D341Med (cell line): ENCODE measurements at regions not wholly inside any gene's neighbourhood (a gene's known extent, or its start where the extent isn't known, plus 50 kb on each side); places are given as distances from the start of the nearest gene placed in this dataset.

Source experiments
- DNase-seq: peaks from one replicate; pipeline ENCODE4 v3.0.0; 2012; ENCODE audit warnings: low spot score

DNA sequence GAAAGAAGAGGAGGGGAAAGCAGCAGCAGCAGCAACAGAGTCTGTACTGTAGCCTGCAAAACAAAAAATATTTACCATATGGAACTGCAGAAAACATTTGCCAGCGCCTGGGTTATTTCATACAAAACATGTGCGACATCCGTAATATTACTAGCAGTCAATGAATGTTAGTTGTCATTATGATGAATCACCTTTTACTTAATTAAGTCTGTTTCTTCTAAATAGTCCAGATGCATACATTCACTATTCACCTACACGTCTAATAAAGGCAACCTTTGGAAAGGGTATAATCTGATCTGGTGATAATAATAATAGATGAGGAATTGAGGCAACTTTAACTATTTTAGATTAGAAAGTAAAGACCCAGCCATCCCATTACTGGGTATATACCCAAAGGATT lies 426.3 kb upstream of the ST6GAL2 start:
- no peak for DNase-seq

DNA sequence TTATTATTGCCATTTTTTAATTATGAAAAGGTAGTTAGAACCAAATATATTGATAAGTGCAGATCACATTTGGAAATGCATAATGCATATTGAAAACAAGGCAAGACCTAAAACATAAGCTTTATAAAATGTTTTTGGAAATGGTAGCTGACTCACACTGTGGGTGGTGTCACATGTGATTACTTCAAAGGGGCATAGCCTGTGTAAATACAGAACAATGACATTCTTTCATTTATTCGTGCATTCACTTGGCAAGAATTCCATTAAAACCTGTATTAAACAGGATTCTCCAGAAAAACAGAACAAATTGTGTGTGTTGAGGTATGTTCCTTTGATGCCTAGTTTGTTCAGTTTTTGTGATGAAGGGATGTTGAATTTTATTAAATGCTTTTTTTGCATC lies 427.3 kb upstream of the ST6GAL2 start:
- no peak for DNase-seq

DNA sequence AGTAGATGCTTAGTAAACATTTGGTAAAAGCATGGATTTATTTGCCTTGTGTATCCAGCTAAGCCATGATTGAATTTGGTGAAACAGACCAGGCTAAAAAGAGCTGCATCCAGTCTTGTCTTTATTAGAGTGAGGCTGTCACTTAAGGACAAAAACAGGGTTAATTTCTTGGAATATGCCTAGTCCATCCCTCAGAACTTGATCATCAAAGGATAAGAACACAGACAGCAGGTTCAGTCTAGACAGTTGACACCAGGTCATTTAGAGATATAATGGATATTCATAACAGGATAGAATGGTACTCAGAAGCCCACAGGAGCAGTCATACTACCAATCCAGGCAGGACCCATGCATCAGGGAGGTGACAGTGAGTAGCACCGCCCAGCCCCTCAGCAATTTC lies 434.9 kb upstream of the ST6GAL2 start:
- DNase-seq: no peak

DNA sequence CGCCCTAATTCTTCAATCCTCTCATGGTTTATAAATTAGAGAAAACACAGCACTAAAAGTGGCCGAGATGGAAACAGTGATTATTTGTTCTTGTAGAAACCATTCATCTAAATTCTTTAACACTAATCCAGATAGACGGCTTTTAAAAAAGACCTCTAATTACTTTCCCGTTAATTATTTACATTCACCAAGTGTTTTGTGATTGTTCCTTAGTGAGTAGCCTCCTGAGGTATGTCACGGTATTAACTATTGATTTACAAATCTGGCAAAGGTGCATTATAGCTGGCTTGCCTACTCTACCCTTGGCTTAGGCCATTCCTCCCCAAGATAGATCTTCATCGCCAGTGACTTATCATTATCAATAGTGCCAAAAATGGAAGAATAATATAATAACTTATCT lies 436.4 kb upstream of the ST6GAL2 start:
- no peak for DNase-seq

DNA sequence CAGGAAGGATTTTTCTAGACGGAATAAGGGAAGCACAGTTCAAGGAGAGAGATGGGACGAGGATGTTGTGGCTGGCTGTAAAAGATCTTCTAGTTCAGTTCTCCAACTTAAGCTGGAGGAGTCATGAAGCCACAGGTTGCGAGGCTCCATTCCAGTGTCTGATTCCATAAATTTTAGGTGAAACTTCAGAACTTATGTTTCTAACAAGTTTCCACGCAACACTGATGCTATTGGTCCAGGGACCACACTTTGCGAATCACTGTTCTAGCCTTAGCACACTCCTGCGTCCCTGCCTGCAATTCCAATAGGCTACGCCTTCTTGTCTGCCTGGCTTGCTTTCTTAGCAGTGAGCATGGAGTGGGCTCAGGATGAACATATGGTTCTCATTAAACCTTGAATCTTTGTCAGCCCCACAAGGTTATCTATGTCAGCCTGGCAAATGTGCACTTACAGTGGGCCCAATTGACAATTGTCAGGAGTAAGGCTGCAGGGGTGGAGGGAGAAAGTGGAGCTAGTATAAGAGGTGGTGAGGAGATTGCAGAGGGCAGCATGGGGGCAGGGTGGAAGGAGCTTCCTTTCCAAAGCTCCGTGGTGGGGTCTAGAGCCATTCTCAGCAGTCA lies 438.1 kb upstream of the ST6GAL2 start:
- no peak for DNase-seq

DNA sequence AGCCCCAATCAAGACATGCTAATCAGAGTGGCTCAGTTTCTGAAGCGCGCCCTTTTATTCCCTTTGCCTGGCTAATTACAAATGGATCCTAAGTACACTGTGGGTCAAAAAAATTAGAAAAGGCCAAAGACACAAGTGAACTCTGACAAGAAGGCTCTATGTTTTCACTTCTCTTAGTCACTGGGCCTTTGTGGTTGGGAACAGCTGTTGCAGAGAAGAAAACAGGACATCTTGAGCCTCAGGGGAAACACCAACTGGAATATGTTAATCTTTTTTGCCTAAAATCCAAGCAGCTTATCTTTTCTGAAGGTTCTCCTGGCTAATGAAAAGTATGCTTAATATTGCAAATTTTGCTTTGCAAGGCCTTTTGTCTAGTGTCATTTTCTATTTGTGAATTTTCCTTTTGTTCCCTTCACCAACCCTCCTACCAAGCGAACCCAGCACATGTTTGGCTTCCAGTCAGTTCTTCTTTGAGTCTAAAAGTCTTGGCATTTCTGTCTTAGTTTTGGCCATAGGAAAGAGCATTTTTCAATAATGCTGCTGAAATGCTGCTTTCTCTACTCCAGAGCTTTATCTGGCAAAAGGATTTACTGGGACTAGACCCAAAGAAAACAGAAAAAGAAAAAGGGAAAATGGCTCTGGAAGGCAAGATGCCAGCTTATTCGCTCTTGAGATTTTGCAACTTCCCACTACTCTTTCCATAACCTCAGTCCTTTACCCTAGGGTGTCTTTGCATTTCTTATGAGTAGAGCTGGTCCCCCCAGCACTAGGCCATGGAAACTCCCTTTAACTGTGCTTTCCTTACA lies 440.2 kb upstream of the ST6GAL2 start:
- no peak for DNase-seq

DNA sequence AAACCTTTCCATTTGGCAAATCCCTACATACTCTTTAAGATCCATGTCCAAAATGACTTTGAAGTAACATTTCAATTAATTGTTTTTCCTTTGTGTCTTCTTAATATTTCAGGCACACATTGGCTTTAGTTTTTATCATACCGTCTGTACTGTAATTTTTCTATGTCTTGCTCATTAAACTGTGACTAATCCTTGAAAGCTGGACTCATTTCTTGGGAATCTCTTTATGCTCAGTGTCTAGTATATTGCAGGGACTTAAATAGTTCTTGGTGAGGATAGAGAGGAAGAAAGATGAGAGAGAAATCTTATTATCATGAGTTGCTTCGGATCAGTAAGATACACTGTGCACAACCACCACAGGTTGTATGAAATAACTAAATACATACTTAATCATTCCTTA lies 448.3 kb upstream of the ST6GAL2 start:
- DNase-seq: no peak

DNA sequence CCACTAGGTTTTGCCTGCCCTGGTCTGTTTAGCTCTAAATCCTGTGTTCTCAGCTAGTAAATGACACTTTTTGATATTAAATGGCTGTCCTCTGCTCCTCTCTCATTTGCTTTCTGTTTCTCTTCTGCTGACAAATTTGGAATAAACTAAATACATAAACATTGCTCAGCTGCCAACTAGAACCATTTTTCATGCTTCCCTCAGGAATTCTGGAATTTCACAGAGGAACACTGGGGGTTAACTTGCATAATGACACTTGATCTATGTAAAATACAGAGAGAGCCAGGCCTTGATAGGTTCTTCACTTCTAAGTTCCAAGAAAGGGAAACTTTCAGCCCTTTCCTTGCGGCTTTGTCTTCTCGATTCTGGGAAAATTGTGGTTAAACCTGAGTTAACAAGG lies 450.6 kb upstream of the ST6GAL2 start:
- DNase-seq: no peak

DNA sequence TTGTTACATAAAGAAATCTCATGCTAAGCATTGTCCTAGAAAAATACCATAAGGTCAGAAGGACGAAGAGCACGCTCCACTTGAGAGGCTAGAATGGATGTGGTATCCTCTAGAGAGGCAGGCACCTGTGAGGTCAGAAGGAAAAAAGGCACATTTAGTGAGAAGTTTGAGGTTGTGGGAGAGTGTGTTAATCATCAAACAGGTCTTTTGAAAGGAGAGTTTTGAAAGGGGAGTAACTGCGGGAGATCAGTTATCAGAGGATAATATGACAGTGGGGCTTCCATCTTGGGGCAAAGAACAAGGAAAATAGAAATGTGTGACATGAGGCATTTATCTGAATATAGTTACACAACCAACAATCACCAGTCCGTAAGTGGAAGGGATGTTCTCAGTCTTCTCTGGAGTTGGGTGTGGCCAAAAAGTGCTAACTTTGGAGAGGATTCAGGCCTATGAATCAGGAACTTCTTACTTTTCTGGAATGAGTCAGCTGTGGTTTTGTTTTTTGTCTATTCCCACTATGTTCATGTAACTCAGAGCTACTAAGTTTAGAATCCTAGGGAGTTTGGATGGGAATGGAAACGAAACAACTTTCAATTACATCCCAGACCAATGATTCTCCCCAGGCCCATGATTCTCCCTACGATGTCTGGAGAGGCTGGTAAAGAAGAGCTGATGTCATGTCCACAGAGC lies 451.4 kb upstream of the ST6GAL2 start:
- DNase-seq: no peak

DNA sequence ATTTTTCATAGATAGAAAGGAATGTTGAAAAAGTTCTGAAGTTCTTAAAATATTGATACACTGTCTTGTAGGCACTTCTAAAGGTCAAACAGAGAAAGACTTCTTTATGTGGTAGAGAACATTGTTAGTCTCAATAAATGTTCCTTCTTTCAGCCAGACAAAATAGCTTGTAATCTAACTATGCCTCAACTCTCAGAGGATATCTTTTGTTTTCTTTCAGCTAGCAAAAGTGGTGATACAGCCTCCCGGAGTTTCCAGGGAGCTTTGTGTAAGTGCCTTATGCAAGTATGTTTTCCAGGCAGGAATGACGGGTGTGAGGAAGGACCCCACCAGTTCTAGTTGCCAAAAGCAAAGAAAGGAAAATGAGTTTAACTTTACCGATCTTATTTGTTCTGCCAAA lies 452.1 kb upstream of the ST6GAL2 start:
- no peak for DNase-seq

DNA sequence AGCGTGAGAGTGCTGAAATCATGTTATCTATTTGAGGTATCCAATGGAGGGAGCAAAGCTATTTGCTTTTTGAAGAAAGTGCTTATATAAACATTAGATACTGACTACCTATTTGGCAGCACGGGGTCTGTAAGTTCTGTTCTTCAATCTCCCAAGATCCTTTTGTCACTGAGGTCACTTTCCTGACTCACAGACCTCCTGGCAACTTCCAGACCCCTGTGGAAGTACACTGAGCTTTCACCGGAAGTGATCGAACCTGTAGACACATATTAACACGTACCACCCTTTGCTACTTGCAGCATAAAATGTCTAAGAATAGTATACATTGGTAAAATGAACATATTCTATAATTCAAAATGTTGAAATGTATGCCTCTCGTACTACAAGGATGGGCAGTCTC lies 452.6 kb upstream of the ST6GAL2 start:
- DNase-seq: no peak

DNA sequence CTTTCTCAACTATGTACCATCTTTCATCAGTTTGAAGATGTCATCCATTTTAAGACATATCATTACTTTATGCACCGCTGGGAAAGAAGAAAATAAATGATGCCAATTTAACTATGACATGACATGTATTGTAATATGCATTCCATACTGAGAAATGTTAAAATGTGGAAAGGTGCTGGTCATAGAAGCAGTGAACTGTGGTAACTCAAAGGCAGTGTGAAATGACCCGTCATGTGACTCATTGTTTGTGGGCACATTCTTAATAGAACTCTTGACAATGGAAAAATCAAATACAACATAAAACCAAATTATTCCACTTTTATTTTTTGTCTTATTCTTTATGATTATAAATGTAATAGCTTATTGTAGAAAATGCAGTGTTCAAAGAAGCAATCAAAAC lies 455.0 kb upstream of the ST6GAL2 start:
- DNase-seq: no peak

DNA sequence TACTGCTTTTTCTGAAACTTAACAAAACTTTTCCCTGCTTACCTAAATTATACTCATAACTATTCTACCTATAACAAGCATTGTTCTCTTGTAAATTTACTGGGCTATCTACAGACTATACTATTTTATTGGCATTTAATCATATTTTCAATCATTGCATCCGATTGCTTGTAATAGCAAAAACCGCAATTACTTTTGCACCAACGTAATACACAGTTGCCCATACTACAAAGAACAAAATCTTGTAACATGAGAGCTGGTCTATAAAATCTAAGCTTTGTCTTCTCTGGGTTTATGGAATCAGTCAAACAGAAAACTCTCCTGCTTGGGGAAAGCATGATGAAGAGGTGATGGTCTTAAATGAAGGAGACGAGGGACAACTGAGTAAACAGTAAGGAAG lies 463.4 kb upstream of the ST6GAL2 start:
- no peak for DNase-seq

DNA sequence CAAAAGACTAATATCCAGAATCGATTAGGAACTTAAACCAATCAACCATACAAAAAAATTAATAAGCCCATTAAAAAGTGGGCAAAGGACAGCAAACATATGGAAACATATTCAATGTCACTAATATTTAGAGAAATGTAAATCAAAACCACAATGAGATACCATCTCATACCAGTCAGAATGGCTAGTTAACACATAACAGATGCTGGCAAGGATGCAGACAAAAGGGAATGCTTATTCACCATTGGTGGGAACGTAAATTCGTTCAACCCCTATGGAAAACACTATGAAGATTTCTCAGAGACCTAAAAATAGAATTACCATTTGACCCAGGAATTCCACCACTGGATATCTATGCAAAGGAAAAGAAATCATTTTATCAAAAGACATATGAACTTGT lies 468.2 kb upstream of the ST6GAL2 start:
- no peak for DNase-seq

DNA sequence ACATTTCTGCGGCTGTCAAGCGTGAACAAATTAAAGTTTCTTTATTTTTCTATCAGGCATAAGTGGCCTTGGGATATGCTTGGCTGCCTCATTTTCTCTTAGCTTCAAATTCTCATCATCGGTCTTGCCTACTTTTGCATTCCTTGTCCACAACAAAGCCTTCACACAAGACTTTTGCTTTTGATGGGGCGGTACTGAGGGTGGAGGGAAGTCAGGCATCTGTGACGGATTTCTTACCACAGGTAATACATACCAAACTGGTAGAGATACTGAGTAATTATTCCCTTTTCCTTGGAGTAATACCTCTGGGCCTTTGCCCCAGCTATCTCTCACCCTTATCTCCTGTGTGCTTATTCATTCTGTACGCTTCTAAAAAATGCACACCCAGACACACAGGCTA lies 468.3 kb upstream of the RGPD4 start:
- DNase-seq: no peak

DNA sequence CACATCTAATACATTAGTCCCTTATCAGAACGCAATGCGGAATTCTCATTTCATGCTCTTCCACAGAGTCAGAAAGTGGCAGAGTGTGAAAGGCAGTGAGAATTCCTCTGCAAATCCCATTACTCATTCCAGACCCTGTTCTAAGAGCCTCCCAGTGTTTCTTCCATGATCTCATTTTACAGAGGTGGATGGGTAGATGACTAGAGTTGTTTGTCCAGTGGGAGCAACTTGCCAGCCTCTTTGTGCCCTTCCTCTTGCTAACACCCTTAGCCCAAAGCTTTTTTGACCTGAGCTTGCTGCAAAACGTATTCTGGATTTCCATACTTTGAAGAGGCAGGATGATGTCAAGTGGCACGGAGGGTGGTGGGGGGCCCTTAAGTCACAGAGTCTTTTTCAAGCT lies 467.7 kb upstream of the RGPD4 start:
- no peak for DNase-seq

DNA sequence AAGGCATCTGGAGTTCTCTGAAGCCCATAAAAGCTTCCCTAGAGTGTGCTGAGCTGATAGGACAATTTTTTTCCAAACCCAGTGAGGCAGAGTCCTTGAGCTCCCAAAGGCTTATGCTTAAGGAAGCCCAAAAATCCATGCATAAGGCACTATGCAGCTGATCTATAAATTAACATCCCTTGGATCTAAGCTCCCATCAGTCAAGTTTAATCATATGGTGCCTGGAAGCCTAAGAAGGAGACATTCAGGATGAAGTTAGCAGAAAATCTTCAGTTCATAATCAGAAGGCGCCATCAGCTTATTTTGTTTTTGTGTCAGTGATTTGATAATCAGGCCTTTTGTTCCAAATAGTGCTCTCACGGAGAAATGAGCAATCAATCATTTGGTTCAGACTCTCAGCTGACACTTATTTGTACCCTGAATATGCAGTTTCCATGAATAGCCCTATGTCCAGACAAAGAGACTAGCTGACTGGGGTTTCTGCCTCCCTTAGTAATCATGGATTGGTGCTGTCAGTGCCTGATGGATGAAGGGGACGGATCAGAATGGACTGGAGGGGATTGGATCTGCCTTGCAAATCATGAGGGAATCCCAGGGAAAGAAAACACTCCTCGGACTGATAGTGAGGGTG lies 464.8 kb upstream of the RGPD4 start:
- no peak for DNase-seq

DNA sequence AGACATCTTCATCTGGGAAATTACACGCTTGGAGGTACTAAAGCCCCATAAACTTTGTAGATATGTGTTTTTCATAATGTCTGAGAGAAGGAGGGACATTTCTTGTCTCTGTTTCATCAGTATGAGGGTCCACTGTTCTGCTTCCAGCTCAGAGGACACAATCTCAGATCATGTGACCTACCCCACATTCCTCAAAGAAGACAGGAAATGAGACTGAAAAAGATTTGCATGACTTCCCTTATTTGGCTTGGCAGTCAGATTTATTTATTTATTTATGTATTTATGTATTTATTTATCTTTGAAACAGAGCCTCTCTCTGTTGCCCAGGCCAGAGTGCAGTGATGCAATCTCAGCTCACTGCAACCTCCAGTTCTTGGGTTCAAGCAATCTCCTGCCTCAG lies 463.7 kb upstream of the RGPD4 start:
- no peak for DNase-seq

DNA sequence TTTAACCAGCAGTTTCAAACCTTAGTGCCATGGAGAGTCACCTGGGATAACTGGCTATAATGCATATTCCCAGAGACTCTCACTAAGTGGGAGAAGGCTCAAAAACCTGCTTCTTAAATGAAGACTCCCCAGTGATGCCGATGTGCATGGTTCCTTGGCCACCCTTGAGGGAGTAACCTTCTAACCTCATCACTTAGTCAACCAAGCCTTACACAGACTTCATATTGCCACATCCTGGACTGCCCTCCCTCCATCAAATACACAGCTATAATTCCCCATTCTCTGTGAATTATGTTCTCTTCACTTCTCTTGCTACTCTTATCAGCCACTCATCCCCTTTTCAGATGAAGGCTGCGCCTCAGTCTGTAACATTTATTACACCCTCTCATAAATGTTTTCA lies 462.9 kb upstream of the RGPD4 start:
- DNase-seq: no peak

DNA sequence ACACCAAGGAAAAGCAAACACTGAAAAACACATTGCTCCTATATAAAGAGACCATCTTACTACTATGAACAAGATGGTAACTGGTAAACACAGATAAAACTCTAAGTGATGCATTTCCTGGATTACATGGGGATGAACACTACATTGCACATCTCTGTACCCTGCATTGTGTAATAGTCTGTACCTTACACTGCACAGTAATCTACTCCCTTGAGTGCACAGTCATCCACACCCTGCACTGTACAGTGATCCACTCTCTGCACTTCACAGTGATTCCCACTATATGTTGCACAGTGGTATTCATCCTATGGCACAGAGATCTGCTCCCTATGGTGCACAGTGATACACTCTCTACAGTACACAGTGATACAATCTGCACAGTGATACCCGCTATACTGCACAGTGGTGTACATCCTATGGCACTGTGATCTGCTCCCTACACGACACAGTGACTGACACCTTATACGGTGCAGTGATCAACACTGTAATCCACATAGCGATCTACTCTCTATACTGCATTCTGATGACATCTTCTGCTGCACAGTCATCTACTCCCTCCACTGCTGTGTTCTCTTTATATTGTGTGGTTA lies 462.2 kb upstream of the RGPD4 start:
- DNase-seq: no peak

DNA sequence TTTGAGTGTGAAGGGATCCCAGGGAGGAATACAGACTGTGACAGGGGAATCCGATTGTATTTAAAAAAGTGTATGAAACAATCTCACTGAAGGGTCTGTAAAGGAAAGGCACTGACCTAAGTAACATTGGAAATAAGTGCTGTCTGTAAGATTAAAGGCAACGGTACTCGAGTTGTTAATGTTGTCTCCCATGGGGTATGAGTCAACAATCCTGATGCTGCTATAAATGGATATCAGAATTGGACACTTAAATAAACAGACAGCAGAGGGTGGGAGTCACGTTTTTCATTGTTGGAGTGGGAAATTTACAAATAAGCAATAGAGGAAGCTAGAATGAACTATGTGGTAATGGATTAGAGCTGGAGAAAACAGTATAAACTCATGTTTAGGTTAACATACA lies 452.4 kb upstream of the RGPD4 start:
- DNase-seq: no peak

DNA sequence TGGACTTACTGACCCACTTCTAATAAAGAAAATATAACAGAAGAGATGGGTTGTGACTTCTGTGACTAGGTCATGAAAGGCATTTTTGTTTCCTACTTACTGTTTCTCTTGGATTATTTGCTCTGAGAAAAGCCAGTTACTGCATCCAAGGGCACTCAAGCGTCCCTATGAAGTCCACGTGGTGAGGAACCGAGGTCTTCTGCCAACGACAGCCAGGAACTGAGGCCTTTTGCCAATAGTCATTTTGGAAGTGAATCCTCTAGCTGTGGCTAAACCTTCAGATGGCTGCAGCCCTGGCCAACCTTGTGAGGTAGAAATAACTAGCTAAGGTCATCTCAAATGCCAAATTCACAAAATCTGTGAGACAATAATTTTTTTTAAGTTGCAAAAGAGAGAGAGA lies 449.8 kb upstream of the RGPD4 start:
- no peak for DNase-seq

DNA sequence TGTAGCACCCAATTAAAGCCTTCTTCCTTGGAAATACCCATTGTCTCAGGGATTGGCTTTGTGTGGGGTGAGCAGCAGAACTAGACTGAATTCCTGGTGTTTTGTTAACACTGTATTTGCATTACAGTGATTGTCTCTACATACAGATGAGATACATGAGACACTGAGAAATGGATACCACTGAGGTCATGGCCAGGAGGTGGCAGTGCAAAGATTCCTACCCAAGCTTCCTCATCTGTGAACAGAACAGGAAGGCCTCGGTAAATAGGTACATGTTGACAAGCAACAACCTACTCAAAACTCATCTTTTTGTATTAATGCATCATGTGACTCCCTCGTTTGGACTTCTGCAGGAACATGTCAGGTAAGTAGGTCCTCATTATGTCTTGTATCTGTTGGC lies 445.8 kb upstream of the RGPD4 start:
- DNase-seq: no peak
